ENCODE measurements at regions not wholly inside any gene's neighbourhood (a gene's known extent, or its start where the extent isn't known, plus 50 kb on each side); places are given as distances from the start of the nearest gene placed in this dataset.

- no peak for DNase-seq
Observed at GRCh38 chrX:69299951-69300714, 134.9 kb upstream of the PJA1 start.

- no peak for DNase-seq
Observed at GRCh38 chrX:69299285-69299684, 134.0 kb upstream of the PJA1 start.

GRCh38 chrX:69298466-69299140, 133.3 kb upstream of the PJA1 start:
- no peak for DNase-seq

GRCh38 chrX:69297506-69297905, 132.3 kb upstream of the PJA1 start:
- DNase-seq: no peak

DNA sequence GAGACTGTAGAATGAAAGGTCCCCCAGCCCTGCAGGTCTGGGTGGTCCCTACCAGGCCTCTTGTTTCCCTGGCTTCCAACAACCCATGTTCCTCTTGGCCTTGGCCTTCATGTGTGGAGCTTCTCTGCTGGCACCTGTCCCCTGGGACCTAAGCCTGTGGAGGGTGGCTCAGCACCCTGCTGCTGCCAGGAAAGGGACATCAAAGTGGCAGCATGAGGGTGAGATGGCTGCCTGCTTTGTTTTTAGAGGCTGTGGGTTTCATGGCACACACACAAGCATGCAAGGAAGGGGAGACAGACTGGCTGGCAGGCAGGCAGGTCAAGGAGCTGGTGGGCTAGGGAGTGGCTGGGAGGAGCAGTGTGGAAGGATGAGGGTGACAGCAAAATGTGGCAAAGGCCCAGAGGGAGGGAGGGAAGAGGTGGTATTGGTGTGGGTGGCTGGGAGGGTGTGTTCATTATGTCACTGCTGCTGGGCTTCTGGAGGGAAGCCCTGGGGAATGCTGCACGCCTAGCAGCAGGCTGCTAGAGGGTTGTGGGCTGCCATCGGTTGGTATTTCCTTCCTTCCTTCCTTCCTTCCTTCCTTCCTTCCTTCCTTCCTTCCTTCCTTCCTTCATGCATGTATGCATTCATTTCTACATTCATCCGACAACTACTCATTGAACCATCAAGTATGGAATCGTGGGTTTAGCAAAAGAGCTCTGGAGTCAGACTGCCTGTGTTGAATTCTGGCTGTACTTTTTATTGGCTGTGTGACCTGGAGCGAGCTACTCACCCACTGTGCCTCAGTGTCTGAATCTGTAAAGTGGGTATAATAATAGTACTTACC, 128.7 kb upstream of the PJA1 start:
- no peak for DNase-seq

- DNase-seq: no peak
Observed at GRCh38 chrX:69291116-69291515, 125.9 kb upstream of the PJA1 start.

- DNase-seq: no peak
Observed at GRCh38 chrX:69290292-69290691, 125.0 kb upstream of the PJA1 start.

DNA sequence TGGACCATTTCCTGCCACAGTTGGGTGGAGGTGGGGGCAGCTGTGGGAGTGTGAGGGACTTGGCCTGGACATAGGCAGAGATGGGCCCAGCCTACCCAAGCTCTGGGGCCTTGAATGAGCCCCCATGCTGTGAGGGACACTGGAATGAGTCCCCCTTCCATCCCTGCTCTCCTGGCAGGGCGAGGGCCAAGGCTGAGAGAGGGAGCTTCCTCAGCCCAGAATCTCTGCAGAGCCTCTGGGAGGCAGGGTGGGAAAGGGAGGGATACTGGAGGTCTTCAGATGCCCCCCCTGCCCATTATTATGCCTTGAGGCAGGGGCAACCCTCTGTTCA, 124.5 kb upstream of the PJA1 start:
- DNase-seq: no peak

GRCh38 chrX:69289046-69289792, 124.0 kb upstream of the PJA1 start:
- DNase-seq: no peak

DNA sequence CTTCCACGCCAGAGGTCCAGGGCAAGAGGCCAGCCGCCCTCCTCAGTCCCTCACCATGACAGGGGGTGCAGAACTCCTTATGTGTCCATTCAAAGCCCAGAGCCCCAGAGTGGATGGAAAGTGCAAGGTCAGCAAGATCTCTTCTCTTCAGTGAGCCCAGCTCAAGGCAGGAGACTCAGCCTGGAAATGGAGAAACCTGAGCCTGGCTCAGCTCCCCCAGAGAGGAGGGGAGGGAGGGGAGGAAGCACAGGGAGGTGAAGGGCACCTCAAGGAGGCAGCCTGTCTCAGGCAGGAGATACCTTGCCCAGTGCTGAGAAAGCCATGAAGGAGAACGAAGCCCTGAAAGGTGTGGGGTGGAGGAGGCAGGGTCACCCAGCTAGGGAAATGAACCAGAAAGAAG, 121.8 kb upstream of the PJA1 start:
- DNase-seq: no peak

- DNase-seq: no peak
Observed at GRCh38 chrX:69286565-69286906, 121.3 kb upstream of the PJA1 start.

GRCh38 chrX:69285881-69286564, 120.8 kb upstream of the PJA1 start:
- DNase-seq: peak in 5 of 6 experiments; percentile 33 to 59 (median 46)

- no peak for DNase-seq
Observed at GRCh38 chrX:69285401-69285877, 120.2 kb upstream of the PJA1 start.

- no peak for DNase-seq
Observed at GRCh38 chrX:69284491-69284890, 119.2 kb upstream of the PJA1 start.

DNA sequence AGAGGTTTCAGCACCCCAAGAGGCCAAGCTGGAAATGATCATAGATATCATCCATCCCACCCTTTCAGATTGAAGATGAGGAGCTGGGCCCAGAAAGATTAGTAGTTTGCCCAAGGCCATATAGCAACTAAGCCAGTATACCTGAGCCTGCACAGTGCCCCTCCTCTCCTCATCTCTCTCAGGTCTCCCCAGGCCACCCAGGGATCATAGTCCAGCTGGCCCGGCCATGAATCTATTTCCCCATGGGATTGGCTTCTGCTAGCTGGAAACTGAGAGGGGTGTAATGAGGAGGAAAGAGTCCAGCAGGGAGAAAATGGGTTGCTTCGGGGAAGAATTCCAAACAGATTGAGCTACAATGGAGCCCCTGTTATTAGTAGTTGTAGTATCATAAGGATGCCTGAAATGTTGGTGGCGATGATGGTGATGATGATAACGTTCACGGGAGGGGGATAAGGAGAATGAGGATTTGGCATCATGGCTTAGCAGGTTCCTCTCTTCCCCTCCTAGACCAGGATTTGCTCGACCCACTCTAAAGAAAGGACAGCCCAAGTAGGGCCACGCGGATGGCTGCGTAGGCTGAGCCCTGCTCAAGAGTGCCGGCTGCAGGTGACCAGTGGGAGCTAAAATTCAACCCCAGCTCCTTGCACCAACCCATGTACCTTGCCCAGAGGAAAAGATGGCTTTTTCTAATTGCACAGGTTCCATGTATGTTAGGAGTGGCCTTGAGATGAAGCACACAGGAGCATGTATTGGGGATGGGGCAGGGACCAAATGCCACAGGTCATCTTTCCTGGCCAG, 117.8 kb upstream of the PJA1 start:
- no peak for DNase-seq

GRCh38 chrX:69280933-69281332, 115.7 kb upstream of the PJA1 start:
- no peak for DNase-seq

DNA sequence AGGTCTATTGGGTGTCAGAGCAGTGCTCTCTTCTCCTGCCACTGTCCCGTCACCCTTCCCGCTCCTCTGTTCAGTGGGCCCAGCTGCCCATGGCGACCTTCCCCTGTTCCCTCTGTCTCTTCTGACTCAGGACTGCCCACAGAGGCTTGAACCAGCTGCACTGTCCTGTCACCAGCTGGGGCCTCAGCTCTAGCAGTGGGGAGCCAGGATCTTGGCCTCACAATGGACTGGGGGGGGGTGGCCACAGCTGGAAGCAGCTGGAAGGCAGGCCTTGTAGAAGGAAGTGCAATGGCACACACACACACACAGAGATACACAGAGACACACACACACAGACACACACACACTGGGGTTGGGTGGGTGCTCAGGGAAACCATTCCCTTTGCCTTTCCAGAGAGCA, 114.0 kb upstream of the PJA1 start:
- no peak for DNase-seq

- DNase-seq: no peak
Observed at GRCh38 chrX:69278031-69278687, 112.9 kb upstream of the PJA1 start.

- DNase-seq: no peak
Observed at GRCh38 chrX:69277369-69277990, 112.2 kb upstream of the PJA1 start.

GRCh38 chrX:69268611-69269010, 103.4 kb upstream of the PJA1 start:
- DNase-seq: no peak

DNA sequence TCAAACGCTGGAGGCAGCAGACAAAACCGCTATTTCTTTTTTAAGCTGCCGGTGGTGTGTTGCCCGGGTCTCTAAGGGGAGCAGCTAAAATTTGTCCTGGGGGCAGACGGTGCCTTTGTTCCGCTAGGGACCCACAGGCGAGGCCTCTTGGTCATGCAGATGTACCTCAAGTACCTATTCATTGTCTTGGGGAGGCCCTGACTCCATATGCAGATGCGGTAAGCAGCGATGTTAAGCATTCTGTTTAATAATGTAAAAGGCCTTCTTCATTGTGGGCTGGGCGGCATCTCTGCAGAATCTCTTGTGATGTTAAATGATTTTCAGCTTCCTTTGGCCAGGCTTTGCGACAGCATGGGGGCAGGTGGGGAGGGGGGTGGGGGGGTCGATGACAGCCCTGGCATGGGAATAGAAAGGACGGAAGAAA, 98.9 kb upstream of the PJA1 start:
- no peak for DNase-seq
